ENCODE measurements at regions not wholly inside any gene's neighbourhood (a gene's known extent, or its start where the extent isn't known, plus 50 kb on each side); places are given as distances from the start of the nearest gene placed in this dataset.

- Histone ChIP-seq H3K4me2 (ENCODE audit: unreplicated experiment) (peak overlapping the region; percentile 18), H3K36me3 (ENCODE audit: low read depth) (no peaks in the 10 kb centered on the region), H3K4me3 (no peak overlapping the region), H4K20me1 (ENCODE audit: insufficient read depth) (no peaks in the 10 kb centered on the region), H3K4me1 (ENCODE audit: insufficient read depth) (peaks cover 14% of the 10 kb centered on the region), H3K9me3 (ENCODE audit: low read depth) (no peaks in the 10 kb centered on the region), H3K9me2 (ENCODE audit: insufficient read depth) (no peaks in the 10 kb centered on the region), H3K27ac (0 out of 2 replicates have a peak overlapping the region, but pooled peaks have one; percentile 4), H2AFZ (no peak overlapping the region), H3K79me2 (ENCODE audit: insufficient read depth) (no peaks in the 10 kb centered on the region), H3F3A (ENCODE audit: insufficient read depth) (peaks cover 8% of the 10 kb centered on the region; the same call in 1 of the 2 replicates), H3K27me3 (replicated peaks; ENCODE audit: insufficient read depth) (no peaks in the 10 kb centered on the region), H3K9ac (no peak overlapping the region)
- 37 to 38% methylated on average over 4 of the region's 4 CpGs for WGBS, 2 experiments (ENCODE audit: low coverage in 1 of 2, low lambda C conversion rate in 2 of 2, missing lambda C conversion rate in 2 of 2)
- peak; percentile 76 for DNase-seq
- TF ChIP-seq EZH2 (IDR thresholded peaks at IDR 0.05; ENCODE audit: insufficient read depth, poor library complexity, severe bottlenecking) (no peak), EZH2phosphoT487 (IDR thresholded peaks at IDR 0.05; ENCODE audit: insufficient read depth, low read depth) (0 out of 2 replicates have a peak, but pooled peaks have one; percentile 55)
- in situ Hi-C loops (cut with MboI) = no loop called here
These were observed 151.7 kb upstream of the KLF7 start for GRCh38 chr2:207317378-207317984.

- H3K27ac ChIP-seq = no peak overlapping the region
These were observed 152.5 kb upstream of the KLF7 start for GRCh38 chr2:207318181-207318628.

GRCh38 chr2:207319316-207319715 is 153.6 kb upstream of the KLF7 start:
- in situ Hi-C loops (cut with MboI) = no loop called here
- Histone ChIP-seq H3K4me3 (no peak overlapping the region), H2AFZ (no peak overlapping the region), H3K4me2 (ENCODE audit: unreplicated experiment) (no peak overlapping the region), H3K27ac (no peak overlapping the region), H4K20me1 (ENCODE audit: insufficient read depth) (no peaks in the 10 kb centered on the region), H3K9me2 (ENCODE audit: insufficient read depth) (no peaks in the 10 kb centered on the region), H3K36me3 (ENCODE audit: low read depth) (no peaks in the 10 kb centered on the region), H3K27me3 (replicated peaks; ENCODE audit: insufficient read depth) (no peaks in the 10 kb centered on the region), H3K79me2 (ENCODE audit: insufficient read depth) (no peaks in the 10 kb centered on the region), H3K9me3 (ENCODE audit: low read depth) (no peaks in the 10 kb centered on the region), H3F3A (ENCODE audit: insufficient read depth) (peaks cover 8% of the 10 kb centered on the region; the same call in 1 of the 2 replicates), H3K9ac (no peak overlapping the region), H3K4me1 (ENCODE audit: insufficient read depth) (peaks cover 14% of the 10 kb centered on the region)
- TF ChIP-seq EZH2 (IDR thresholded peaks at IDR 0.05; ENCODE audit: insufficient read depth, poor library complexity, severe bottlenecking) (no peak), EZH2phosphoT487 (IDR thresholded peaks at IDR 0.05; ENCODE audit: insufficient read depth, low read depth) (no peak)
- DNase-seq = no peak

More at GRCh38 chr2:207318181-207318628, 152.5 kb upstream of the KLF7 start:
- no peaks in the 10 kb centered on the region for H4K20me1 ChIP-seq (ENCODE audit: insufficient read depth)
- no peaks in the 10 kb centered on the region for H3K79me2 ChIP-seq (ENCODE audit: insufficient read depth)
- H2AFZ ChIP-seq = no peak overlapping the region
- TF ChIP-seq EZH2phosphoT487 (IDR thresholded peaks at IDR 0.05; ENCODE audit: insufficient read depth, low read depth) (no peak), EZH2 (IDR thresholded peaks at IDR 0.05; ENCODE audit: insufficient read depth, poor library complexity, severe bottlenecking) (no peak)
- WGBS, 2 experiments (ENCODE audit: low coverage in 1 of 2, low lambda C conversion rate in 2 of 2, missing lambda C conversion rate in 2 of 2) = 93 to 97% methylated on average over 4 of the region's 4 CpGs
- H3K4me3 ChIP-seq = no peak overlapping the region
- H3K9me2 ChIP-seq (ENCODE audit: insufficient read depth) = no peaks in the 10 kb centered on the region
- peaks cover 8% of the 10 kb centered on the region; the same call in 1 of the 2 replicates for H3F3A ChIP-seq (ENCODE audit: insufficient read depth)
- no peaks in the 10 kb centered on the region for H3K27me3 ChIP-seq (replicated peaks; ENCODE audit: insufficient read depth)
- H3K4me2 ChIP-seq (ENCODE audit: unreplicated experiment) = no peak overlapping the region
- no peak overlapping the region for H3K9ac ChIP-seq
- H3K36me3 ChIP-seq (ENCODE audit: low read depth) = no peaks in the 10 kb centered on the region
- DNase-seq = no peak
- no peaks in the 10 kb centered on the region for H3K9me3 ChIP-seq (ENCODE audit: low read depth)
- in situ Hi-C loops (cut with MboI) = no loop called here
- peaks cover 14% of the 10 kb centered on the region for H3K4me1 ChIP-seq (ENCODE audit: insufficient read depth)

- Histone ChIP-seq H3K4me1 (ENCODE audit: insufficient read depth) (peaks cover 14% of the 10 kb centered on the region), H3F3A (ENCODE audit: insufficient read depth) (peaks cover 8% of the 10 kb centered on the region; the same call in 1 of the 2 replicates), H3K9ac (no peak overlapping the region), H3K27me3 (replicated peaks; ENCODE audit: insufficient read depth) (no peaks in the 10 kb centered on the region), H3K4me2 (ENCODE audit: unreplicated experiment) (no peak overlapping the region), H3K27ac (no peak overlapping the region), H3K36me3 (ENCODE audit: low read depth) (no peaks in the 10 kb centered on the region), H2AFZ (no peak overlapping the region), H3K9me3 (ENCODE audit: low read depth) (no peaks in the 10 kb centered on the region), H3K4me3 (no peak overlapping the region), H3K9me2 (ENCODE audit: insufficient read depth) (no peaks in the 10 kb centered on the region), H4K20me1 (ENCODE audit: insufficient read depth) (no peaks in the 10 kb centered on the region), H3K79me2 (ENCODE audit: insufficient read depth) (no peaks in the 10 kb centered on the region)
- TF ChIP-seq EZH2 (IDR thresholded peaks at IDR 0.05; ENCODE audit: insufficient read depth, poor library complexity, severe bottlenecking) = no peak
- TF ChIP-seq EZH2phosphoT487 (IDR thresholded peaks at IDR 0.05; ENCODE audit: insufficient read depth, low read depth) = no peak
- in situ Hi-C loops (cut with MboI) = no loop called here
- no peak for DNase-seq
- WGBS, 2 experiments (ENCODE audit: low coverage in 1 of 2, low lambda C conversion rate in 2 of 2, missing lambda C conversion rate in 2 of 2) = 79% methylated on average over 5 of the region's 5 CpGs
These were observed 154.8 kb upstream of the KLF7 start for GRCh38 chr2:207320381-207321159.
